GM12878 (cell line): ENCODE measurements at regions not wholly inside any gene's neighbourhood (a gene's known extent, or its start where the extent isn't known, plus 50 kb on each side); places are given as distances from the start of the nearest gene placed in this dataset.

Source experiments
- ATAC-seq: fragments of 200-7000 bp; cut with Tn5 transposase; 3 replicates; pipeline ENCODE4 v1.9.1; 2020; ENCODE audit warnings: mild to moderate bottlenecking, moderate library complexity
- BruUV-seq: library from RNA; stranded (reverse); fragments of 400-500 nt; replicated peaks from 2 replicates; lab custom pipeline; 2021; lab: Mats Ljungman, UMichigan
- CTCF ChIA-PET: fragments of 300-600 bp; sonication (Branson Sonifier 250); formaldehyde crosslinking; extraction: SDS; loops from one replicate; lab custom pipeline; 2021; ENCODE audit warnings: inconsistent platforms; lab: Yijun Ruan, JAX
- POLR2A ChIA-PET: fragments of 350-600 bp; formaldehyde crosslinking; extraction: SDS; loops from one replicate; lab custom pipeline; 2021; ENCODE audit warnings: inconsistent platforms; lab: Charles Lee
- RAD21 ChIA-PET: fragments of 300-600 bp; sonication (Branson Sonifier 250); formaldehyde crosslinking; loops from one replicate; lab custom pipeline; 2023; ENCODE audit warnings: antibody characterized with exemption; ENCODE audit not compliant: unreplicated experiment; lab: Charles Lee
- SMC1A ChIA-PET: fragments of 300-600 bp; sonication (Branson Sonifier 250); formaldehyde crosslinking; loops from one replicate; lab custom pipeline; 2023; ENCODE audit not compliant: unreplicated experiment, uncharacterized antibody; lab: Charles Lee
- DNase-seq: peaks from one replicate; pipeline ENCODE4 v3.0.0-alpha.2; 2011; ENCODE audit warnings: low read depth, low spot score
- FAIRE-seq: peaks from 3 replicates; lab custom pipeline; 2011; peaks lifted over from hg19 to GRCh38; lab: Jason Lieb, UNC
- H2AFZ ChIP-seq: 2 replicates; pipeline ENCODE4 v1.6.0; 2011; ENCODE audit warnings: low read depth, low read length, control low read depth; ENCODE audit not compliant: control insufficient read depth
- H3K27ac ChIP-seq: 2 replicates; pipeline ENCODE4 v1.5.1; 2011; ENCODE audit warnings: control low read depth; ENCODE audit not compliant: control insufficient read depth, insufficient read depth
- H3K27me3 ChIP-seq, 2 experiments: replicated peaks in 1 of 2; 2 replicates each; pipeline versions ENCODE4 v1.6.0 to v1.6.1; 2011; ENCODE audit warnings: low read length in 1 of 2; ENCODE audit not compliant: control insufficient read depth in 2 of 2, insufficient read depth in 2 of 2
- H3K36me3 ChIP-seq, 2 experiments: 2 replicates each; pipeline ENCODE4 v1.5.1; 2011; ENCODE audit warnings: low read length in 1 of 2; ENCODE audit not compliant: control insufficient read depth in 2 of 2, insufficient read depth in 2 of 2
- H3K4me1 ChIP-seq: 2 replicates; pipeline ENCODE4 v1.6.1; 2011; ENCODE audit warnings: mild to moderate bottlenecking, low read length, moderate library complexity, mixed read lengths; ENCODE audit not compliant: control insufficient read depth, insufficient read depth
- H3K4me2 ChIP-seq: 2 replicates; pipeline ENCODE4 v1.6.0; 2011; ENCODE audit warnings: control low read depth; ENCODE audit not compliant: control insufficient read depth, insufficient read depth
- H3K4me3 ChIP-seq: fragments of 200-600 bp; sonication (generic); 2 replicates; pipeline ENCODE4 v1.5.1; 2016
- H3K79me2 ChIP-seq: 2 replicates; pipeline ENCODE4 v1.6.0; 2011; ENCODE audit warnings: low read length; ENCODE audit not compliant: control insufficient read depth, insufficient read depth
- H3K9ac ChIP-seq: 2 replicates; pipeline ENCODE4 v1.8.0; 2011; ENCODE audit warnings: low read length, control low read depth, mixed read lengths; ENCODE audit not compliant: control insufficient read depth, insufficient read depth
- H3K9me3 ChIP-seq: replicated peaks from 3 replicates; pipeline ENCODE4 v1.5.1; 2011; ENCODE audit warnings: mild to moderate bottlenecking, low read length; ENCODE audit not compliant: control insufficient read depth, insufficient read depth
- H4K20me1 ChIP-seq: 2 replicates; pipeline ENCODE4 v1.6.0; 2011; ENCODE audit not compliant: control insufficient read depth, insufficient read depth
- BACH1 ChIP-seq: fragments of 450-650 bp; IDR thresholded peaks from 2 replicates; pipeline ENCODE4 v1.6.1; 2017; ENCODE audit warnings: mild to moderate bottlenecking, borderline replicate concordance
- CBX3 ChIP-seq: fragments of 200-600 bp; sonication (generic); IDR thresholded peaks from 2 replicates; pipeline ENCODE4 v1.6.1; 2016; ENCODE audit warnings: low read depth, borderline replicate concordance
- CEBPB ChIP-seq, 2 experiments: fragments of 150-350 bp in 1 of 2; IDR thresholded peaks; 2 replicates each; pipeline ENCODE4 v1.6.1; 2012 to 2014; ENCODE audit warnings: low read depth in 2 of 2, low read length in 2 of 2, borderline replicate concordance in 1 of 2, inconsistent platforms in 1 of 2
- GATAD2B ChIP-seq: fragments of 450-650 bp; conservative IDR thresholded peaks from 2 replicates; pipeline ENCODE4 v1.6.1; 2017; ENCODE audit warnings: low read depth, mild to moderate bottlenecking, moderate library complexity
- KDM1A ChIP-seq: fragments of 200-600 bp; sonication (generic); IDR thresholded peaks from 2 replicates; pipeline ENCODE4 v1.6.1; 2016; ENCODE audit warnings: borderline replicate concordance
- NFIC ChIP-seq: IDR thresholded peaks from 2 replicates; pipeline ENCODE4 v1.6.1; 2012; ENCODE audit warnings: low read depth, mild to moderate bottlenecking, inconsistent platforms, low read length, moderate library complexity
- NFYB ChIP-seq: IDR thresholded peaks from 2 replicates; pipeline ENCODE4 v1.6.1; 2011; ENCODE audit warnings: low read depth, mild to moderate bottlenecking, low read length, improper control_type of control experiment, moderate library complexity; ENCODE audit not compliant: insufficient read depth
- POLR2AphosphoS5 ChIP-seq: IDR thresholded peaks from 2 replicates; pipeline ENCODE4 v1.6.1; 2011; ENCODE audit warnings: mild to moderate bottlenecking, low read length, inconsistent platforms
- SIN3A ChIP-seq: IDR thresholded peaks from 2 replicates; pipeline ENCODE4 v1.6.1; 2012; ENCODE audit warnings: low read depth, low read length, improper control_type of control experiment
- SREBF1 ChIP-seq: IDR thresholded peaks from 2 replicates; pipeline ENCODE4 v1.6.1; 2012; ENCODE audit warnings: mild to moderate bottlenecking, low read length
- SREBF2 ChIP-seq: IDR thresholded peaks from 2 replicates; pipeline ENCODE4 v1.6.1; 2012; ENCODE audit warnings: mild to moderate bottlenecking, low read length
- STAT1 ChIP-seq: fragments of 450-650 bp; conservative IDR thresholded peaks from 2 replicates; pipeline ENCODE4 v1.6.1; 2014; ENCODE audit warnings: antibody characterized with exemption, mild to moderate bottlenecking
- TBL1XR1 ChIP-seq: IDR thresholded peaks from 2 replicates; pipeline ENCODE4 v1.6.1; 2012; ENCODE audit warnings: low read depth, low read length, improper control_type of control experiment
- ZSCAN29 ChIP-seq: fragments of 450-650 bp; IDR thresholded peaks from 2 replicates; pipeline ENCODE4 v1.6.1; 2017; ENCODE audit warnings: mild to moderate bottlenecking, moderate library complexity
- WGBS: methylation state at CpG from one replicate; pipeline ENCODE4 v1.1.6; 2016; ENCODE audit warnings: low lambda C conversion rate; ENCODE audit not compliant: insufficient replicate concordance, insufficient coverage; ENCODE audit errors: missing lambda C conversion rate; 5-methylcytosine and 5-hydroxymethylcytosine counted together
- in situ Hi-C: fragments of 300-500 bp; cut with MboI; formaldehyde crosslinking; loops from 9 replicates; pipeline ENCODE4 v1.14.3; 2018; ENCODE audit warnings: mixed read lengths
- intact Hi-C: fragments of 100-400 bp; cut with micrococcal nuclease; formaldehyde crosslinking; loops from one replicate; pipeline ENCODE4 v1.14.2; 2022; ENCODE audit not compliant: unreplicated experiment
- TF ChIP-seq, protein P1 (sequence below): fragments of 450-650 bp; formaldehyde crosslinking; IDR thresholded peaks from 2 replicates; pipeline ENCODE4 v1.5.0; 2022; ENCODE audit warnings: mild to moderate bottlenecking, missing genetic modification characterization

DNA sequence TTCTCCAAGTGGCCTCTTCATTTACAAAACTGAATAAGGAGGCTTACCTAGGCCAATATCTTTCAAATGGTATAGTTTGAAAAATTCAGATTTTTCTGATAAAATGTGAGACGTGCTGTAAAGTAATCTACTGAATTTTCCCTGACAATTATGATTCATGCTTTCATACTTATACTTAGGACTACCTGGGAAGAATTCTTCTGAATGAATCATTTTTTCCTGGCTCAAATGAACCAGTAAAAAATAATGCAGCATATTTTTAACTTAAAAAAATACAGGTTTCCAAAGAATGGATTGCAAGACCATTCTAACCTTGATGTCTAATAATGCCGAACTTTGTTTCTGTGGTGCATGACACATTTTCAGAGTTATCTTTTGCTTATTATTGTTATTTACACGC is 375.4 kb downstream of the ZNF674 start:
- ChIA-PET POLR2A (no interaction called here), CTCF (no interaction called here), RAD21 (no interaction called here), SMC1A (no interaction called here)
- Histone ChIP-seq H4K20me1 (no peaks in the 10 kb centered on the region), H3K4me2 (no peak overlapping the region), H3K27ac (no peak overlapping the region), H3K9me3 (no peaks in the 10 kb centered on the region; the same call in 2 of the 3 replicates), H2AFZ (no peak overlapping the region), H3K36me3 (no peaks in the 10 kb centered on the region), H3K9ac (no peak overlapping the region), H3K4me3 (no peak overlapping the region), H3K27me3 (no peaks in the 10 kb centered on the region), H3K79me2 (no peaks in the 10 kb centered on the region), H3K4me1 (no peaks in the 10 kb centered on the region)
- no peak for DNase-seq
- ATAC-seq = no peak
- TF ChIP-seq, protein P1, sequence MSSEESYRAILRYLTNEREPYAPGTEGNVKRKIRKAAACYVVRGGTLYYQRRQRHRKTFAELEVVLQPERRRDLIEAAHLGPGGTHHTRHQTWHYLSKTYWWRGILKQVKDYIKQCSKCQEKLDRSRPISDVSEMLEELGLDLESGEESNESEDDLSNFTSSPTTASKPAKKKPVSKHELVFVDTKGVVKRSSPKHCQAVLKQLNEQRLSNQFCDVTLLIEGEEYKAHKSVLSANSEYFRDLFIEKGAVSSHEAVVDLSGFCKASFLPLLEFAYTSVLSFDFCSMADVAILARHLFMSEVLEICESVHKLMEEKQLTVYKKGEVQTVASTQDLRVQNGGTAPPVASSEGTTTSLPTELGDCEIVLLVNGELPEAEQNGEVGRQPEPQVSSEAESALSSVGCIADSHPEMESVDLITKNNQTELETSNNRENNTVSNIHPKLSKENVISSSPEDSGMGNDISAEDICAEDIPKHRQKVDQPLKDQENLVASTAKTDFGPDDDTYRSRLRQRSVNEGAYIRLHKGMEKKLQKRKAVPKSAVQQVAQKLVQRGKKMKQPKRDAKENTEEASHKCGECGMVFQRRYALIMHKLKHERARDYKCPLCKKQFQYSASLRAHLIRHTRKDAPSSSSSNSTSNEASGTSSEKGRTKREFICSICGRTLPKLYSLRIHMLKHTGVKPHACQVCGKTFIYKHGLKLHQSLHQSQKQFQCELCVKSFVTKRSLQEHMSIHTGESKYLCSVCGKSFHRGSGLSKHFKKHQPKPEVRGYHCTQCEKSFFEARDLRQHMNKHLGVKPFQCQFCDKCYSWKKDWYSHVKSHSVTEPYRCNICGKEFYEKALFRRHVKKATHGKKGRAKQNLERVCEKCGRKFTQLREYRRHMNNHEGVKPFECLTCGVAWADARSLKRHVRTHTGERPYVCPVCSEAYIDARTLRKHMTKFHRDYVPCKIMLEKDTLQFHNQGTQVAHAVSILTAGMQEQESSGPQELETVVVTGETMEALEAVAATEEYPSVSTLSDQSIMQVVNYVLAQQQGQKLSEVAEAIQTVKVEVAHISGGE (CRISPR knock-in tag) = no peak
- no peak for TF ChIP-seq POLR2AphosphoS5
- TF ChIP-seq BACH1 = no peak
- no peak for TF ChIP-seq NFYB
- no peak for TF ChIP-seq GATAD2B
- TF ChIP-seq TBL1XR1 = no peak
- no peak for TF ChIP-seq STAT1
- TF ChIP-seq CBX3 = no peak
- TF ChIP-seq SIN3A = no peak
- TF ChIP-seq ZSCAN29 = no peak
- TF ChIP-seq KDM1A = no peak
- no peak for TF ChIP-seq CEBPB (IDR thresholded peaks at IDR 0.05; ENCODE audit: borderline replicate concordance in 1 of 2, low read depth in 2 of 2, low read length in 2 of 2)
- no peak for TF ChIP-seq SREBF2
- no peak for TF ChIP-seq NFIC
- no peak for TF ChIP-seq SREBF1
- WGBS = 33% methylated on average over 3 of the region's 3 CpGs
- BruUV-seq = no TSS peak
- FAIRE-seq = no peak
- intact Hi-C loops = no loop called here
- in situ Hi-C loops = no loop called here
